Thyroid gland (tissue), 4 donors: ENCODE measurements at regions not wholly inside any gene's neighbourhood (a gene's known extent, or its start where the extent isn't known, plus 50 kb on each side); places are given as distances from the start of the nearest gene placed in this dataset.

Experiments
- DNase-seq, 2 donors: peaks; one replicate each; pipeline ENCODE4 v3.0.0-alpha.2; 2019
- H3K27ac ChIP-seq, 3 donors: fragments of 200-600 bp; sonication (generic); 1 replicate in 2 of 3; 2 replicates in 1 of 3; pipeline ENCODE4 v1.5.1; 2016 to 2019; ENCODE audit warnings: mild to moderate bottlenecking in 1 of 3, moderate library complexity in 1 of 3
- H3K27me3 ChIP-seq: fragments of 200-600 bp; sonication (generic); one replicate; pipeline ENCODE4 v1.5.1; 2019
- H3K36me3 ChIP-seq, 2 donors: fragments of 200-600 bp; sonication (generic); one replicate each; pipeline ENCODE4 v1.5.1; 2016 to 2019
- H3K4me1 ChIP-seq, 2 donors: fragments of 200-600 bp; sonication (generic); one replicate each; pipeline ENCODE4 v1.5.1; 2017 to 2019
- H3K4me3 ChIP-seq, 3 donors: fragments of 200-600 bp; sonication (generic); replicated peaks in 1 of 3; 1 replicate in 2 of 3; 2 replicates in 1 of 3; pipeline ENCODE4 v1.5.1; 2016; ENCODE audit warnings: mild to moderate bottlenecking in 1 of 3
- H3K9me3 ChIP-seq: fragments of 200-600 bp; sonication (generic); one replicate; pipeline ENCODE4 v1.5.1; 2017
- CTCF ChIP-seq, 6 experiments: fragments of 200-600 bp in 3 of 6; fragments of 450-650 bp in 3 of 6; sonication (generic) in 3 of 6; IDR thresholded peaks; one replicate each; pipeline ENCODE4 v1.5.1; 2016 to 2019; ENCODE audit warnings: antibody characterized with exemption in 6 of 6, mild to moderate bottlenecking in 2 of 6, inconsistent platforms in 1 of 6, moderate library complexity in 1 of 6
- POLR2A ChIP-seq, 2 donors: fragments of 450-650 bp; IDR thresholded peaks; one replicate each; pipeline ENCODE4 v1.6.1; 2017; ENCODE audit warnings: antibody characterized with exemption in 2 of 2, mild to moderate bottlenecking in 2 of 2, moderate library complexity in 1 of 2
- WGBS, 2 donors: methylation state at CpG; one replicate each; pipeline ENCODE4 v1.1.5; 2017; 5-methylcytosine and 5-hydroxymethylcytosine counted together
- intact Hi-C: fragments of 100-400 bp; cut with DNase I; formaldehyde crosslinking; loops from one replicate; pipeline ENCODE4 v1.15.1; 2023

- no peak for TF ChIP-seq POLR2A (IDR thresholded peaks at IDR 0.05)
- no peak for TF ChIP-seq CTCF (IDR thresholded peaks at IDR 0.05)
- WGBS, 2 donors: 80 to 84% methylated on average over 7 of the region's 7 CpGs
- H3K27me3 ChIP-seq: no peaks in the 10 kb centered on the region
- H3K27ac ChIP-seq: no peak overlapping the region
- no peak for DNase-seq
- H3K4me3 ChIP-seq: no peak overlapping the region
- H3K9me3 ChIP-seq: no peaks in the 10 kb centered on the region
- intact Hi-C loops: no loop called here
- H3K36me3 ChIP-seq: no peaks in the 10 kb centered on the region
- H3K4me1 ChIP-seq: peaks cover 6 to 10% of the 10 kb centered on the region in 2 donors
Observed at GRCh38 chr1:14482784-14483450, 115.6 kb upstream of the KAZN start.

GRCh38 chr1:14485285-14485684 lies 113.2 kb upstream of the KAZN start:
- peaks cover 6 to 10% of the 10 kb centered on the region in 2 donors for H3K4me1 ChIP-seq
- no peak overlapping the region for H3K27ac ChIP-seq
- DNase-seq: no peak
- H3K36me3 ChIP-seq: no peaks in the 10 kb centered on the region
- no peak overlapping the region for H3K4me3 ChIP-seq
- 94 to 100% methylated on average over 4 to 5 of the region's 5 CpGs for WGBS, 2 donors
- H3K27me3 ChIP-seq: no peaks in the 10 kb centered on the region
- no peak for TF ChIP-seq CTCF (IDR thresholded peaks at IDR 0.05)
- no peak for TF ChIP-seq POLR2A (IDR thresholded peaks at IDR 0.05)
- H3K9me3 ChIP-seq: no peaks in the 10 kb centered on the region
- intact Hi-C loops: no loop called here

GRCh38 chr1:14486401-14487201 lies 111.9 kb upstream of the KAZN start:
- H3K4me3 ChIP-seq: no peak overlapping the region
- TF ChIP-seq POLR2A (IDR thresholded peaks at IDR 0.05) (no peak), CTCF (IDR thresholded peaks at IDR 0.05) (no peak)
- peak; percentile 9 to 14 for DNase-seq

GRCh38 chr1:14487671-14488070 lies 110.8 kb upstream of the KAZN start:
- Histone ChIP-seq H3K9me3 (no peaks in the 10 kb centered on the region), H3K4me3 (no peak overlapping the region), H3K27ac (no peak overlapping the region), H3K27me3 (no peaks in the 10 kb centered on the region), H3K4me1 (peaks cover 6 to 10% of the 10 kb centered on the region in 2 donors), H3K36me3 (no peaks in the 10 kb centered on the region)
- intact Hi-C loops: no loop called here
- no peak for TF ChIP-seq CTCF (IDR thresholded peaks at IDR 0.05)
- no peak for TF ChIP-seq POLR2A (IDR thresholded peaks at IDR 0.05)
- DNase-seq: no peak
- 53 to 57% methylated on average over 3 of the region's 3 CpGs for WGBS, 2 donors

More at GRCh38 chr1:14486401-14487201, 111.9 kb upstream of the KAZN start:
- intact Hi-C loops: no loop called here
- Histone ChIP-seq H3K4me1 (peaks cover 6 to 10% of the 10 kb centered on the region in 2 donors), H3K9me3 (no peaks in the 10 kb centered on the region), H3K27me3 (no peaks in the 10 kb centered on the region), H3K36me3 (no peaks in the 10 kb centered on the region), H3K27ac (peak overlapping the region in 1 of 3 donors; percentile 8)
- 59 to 67% methylated on average over 8 of the region's 8 CpGs for WGBS, 2 donors

- H3K36me3 ChIP-seq: no peaks in the 10 kb centered on the region
- no peak for TF ChIP-seq POLR2A (IDR thresholded peaks at IDR 0.05)
- no peak for TF ChIP-seq CTCF (IDR thresholded peaks at IDR 0.05)
- H3K9me3 ChIP-seq: no peaks in the 10 kb centered on the region
- no peak for DNase-seq
- WGBS, 2 donors: 33 to 41% methylated on average over 1 of the region's 1 CpG
- H3K27me3 ChIP-seq: no peaks in the 10 kb centered on the region
- H3K27ac ChIP-seq: no peak overlapping the region
- H3K4me3 ChIP-seq: no peak overlapping the region
- intact Hi-C loops: no loop called here
- H3K4me1 ChIP-seq: no peaks in the 10 kb centered on the region
Observed at GRCh38 chr1:14494911-14495310, 103.6 kb upstream of the KAZN start.
